Stimulated activated naive CD4-positive, alpha-beta T cell treated with Interleukin-2 at 50 U/mL for 16 hours (primary cell): ENCODE measurements at regions not wholly inside any gene's neighbourhood (a gene's known extent, or its start where the extent isn't known, plus 50 kb on each side); places are given as distances from the start of the nearest gene placed in this dataset.

Experiments used
- DNase-seq: peaks from one replicate; lab custom pipeline; 2025; lab: John Stamatoyannopoulos, UW

DNA sequence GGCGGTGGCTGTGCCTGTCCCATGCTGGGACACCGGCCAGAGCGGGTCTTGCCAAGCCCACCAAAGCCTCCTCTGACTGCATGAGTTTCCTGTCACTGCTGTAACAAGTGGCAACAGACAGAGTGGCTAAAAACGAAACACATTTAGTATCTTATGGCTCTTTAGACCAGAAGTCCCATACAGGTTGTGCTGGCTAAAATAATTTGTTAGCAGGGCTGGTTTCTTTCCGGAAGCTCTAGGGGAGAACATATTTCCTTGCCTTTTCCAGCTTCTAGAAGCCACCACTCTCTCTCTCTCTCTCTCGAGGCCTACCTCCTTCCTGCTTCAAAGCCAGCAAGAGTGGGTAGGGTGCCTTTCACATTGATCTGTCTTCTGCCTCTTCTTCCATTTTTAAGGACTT is 171.6 kb upstream of the PLPP4 start:
- no peak for DNase-seq

DNA sequence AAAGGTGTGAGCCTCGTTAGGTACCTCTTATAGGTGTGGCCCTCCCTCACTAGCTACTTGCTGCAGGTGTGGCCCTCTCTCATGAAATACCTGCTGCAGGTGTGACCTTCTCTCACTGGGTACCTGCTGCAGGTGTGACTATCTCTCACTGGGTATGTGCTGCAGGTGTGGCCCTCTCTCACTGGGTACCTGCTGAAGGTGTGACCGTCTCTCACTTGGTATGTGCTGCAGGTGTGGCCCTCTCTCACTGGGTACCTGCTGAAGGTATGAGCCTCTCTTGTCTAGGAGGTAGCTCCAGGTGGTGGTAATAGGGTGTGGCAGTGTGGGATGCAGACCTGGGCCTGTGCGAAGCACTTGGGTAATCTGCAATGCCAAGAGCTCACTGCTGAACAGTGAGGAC is 170.7 kb upstream of the PLPP4 start:
- DNase-seq: no peak

DNA sequence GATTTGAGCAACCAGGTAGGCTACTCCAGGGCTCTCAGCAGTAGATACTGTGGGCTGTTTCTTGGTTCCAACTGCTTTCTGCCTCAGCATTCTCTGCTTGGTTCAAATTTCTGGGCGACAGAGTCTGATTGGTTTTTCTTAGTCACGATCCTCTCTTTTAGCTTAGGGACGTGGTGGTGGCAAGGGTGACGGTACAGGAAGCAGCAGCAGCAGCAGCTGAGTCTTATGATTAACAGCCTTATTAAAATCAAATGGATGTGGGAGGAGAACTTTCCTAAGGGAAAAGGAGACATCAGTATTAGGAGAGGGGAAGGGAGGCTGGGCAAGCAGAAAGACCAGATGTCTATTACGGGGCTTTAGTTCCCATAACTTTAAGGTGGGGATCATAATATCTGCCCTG is 156.5 kb upstream of the PLPP4 start:
- no peak for DNase-seq

DNA sequence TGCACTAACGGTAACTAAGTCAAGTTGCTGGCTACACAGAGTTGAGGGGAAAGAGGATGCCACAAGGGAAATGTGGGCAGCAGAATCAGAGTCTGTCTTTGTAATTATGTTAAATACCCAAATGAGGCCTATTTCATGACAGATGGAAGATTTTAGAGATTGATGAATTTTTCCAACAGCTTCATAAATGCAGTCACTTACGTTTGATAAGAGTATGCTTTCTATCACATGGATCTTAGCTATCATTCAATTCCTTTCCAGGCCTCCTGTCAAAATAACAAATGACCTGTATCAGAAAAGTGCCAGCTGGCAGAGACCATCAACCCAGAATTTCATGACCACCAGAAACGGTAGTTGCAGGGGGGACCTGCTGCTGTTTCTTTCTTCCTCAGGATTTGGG is 148.4 kb upstream of the PLPP4 start:
- DNase-seq: no peak

DNA sequence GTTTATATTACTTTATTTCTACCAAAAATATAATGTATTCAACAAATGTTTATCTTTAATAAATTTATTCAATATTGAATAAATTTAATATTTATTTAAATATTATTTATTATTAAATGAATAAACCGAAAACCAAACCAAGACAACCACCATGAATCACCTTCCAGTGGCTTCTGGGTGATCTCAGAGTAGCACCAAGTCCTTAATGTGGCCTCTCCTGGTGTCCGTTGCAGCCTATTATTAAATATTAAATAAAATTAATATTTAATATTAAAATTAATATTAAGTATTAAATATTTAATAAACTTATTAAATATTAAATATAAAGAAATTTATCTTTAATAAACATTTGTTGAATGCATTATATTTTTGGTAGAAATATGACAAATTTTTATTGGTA is 143.3 kb upstream of the PLPP4 start:
- no peak for DNase-seq

DNA sequence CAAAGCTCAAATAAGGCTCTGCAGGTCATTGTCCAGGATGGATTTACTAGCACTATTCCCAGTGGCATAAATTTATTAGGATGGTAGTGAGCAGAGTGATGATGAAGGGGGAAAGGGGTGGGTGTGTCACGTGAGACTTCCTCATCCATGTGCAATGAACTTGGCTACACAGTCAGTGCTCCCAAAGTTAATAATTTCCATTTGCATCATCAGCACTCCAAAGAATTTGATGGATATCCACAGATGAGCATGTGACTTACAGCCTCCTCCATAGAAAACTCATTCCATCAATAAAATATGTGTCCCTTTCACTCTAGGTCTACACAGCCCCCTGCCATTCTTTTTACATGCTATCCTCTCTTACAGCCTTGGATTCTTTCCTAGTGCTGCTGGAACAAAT is 142.6 kb upstream of the PLPP4 start:
- DNase-seq: no peak

DNA sequence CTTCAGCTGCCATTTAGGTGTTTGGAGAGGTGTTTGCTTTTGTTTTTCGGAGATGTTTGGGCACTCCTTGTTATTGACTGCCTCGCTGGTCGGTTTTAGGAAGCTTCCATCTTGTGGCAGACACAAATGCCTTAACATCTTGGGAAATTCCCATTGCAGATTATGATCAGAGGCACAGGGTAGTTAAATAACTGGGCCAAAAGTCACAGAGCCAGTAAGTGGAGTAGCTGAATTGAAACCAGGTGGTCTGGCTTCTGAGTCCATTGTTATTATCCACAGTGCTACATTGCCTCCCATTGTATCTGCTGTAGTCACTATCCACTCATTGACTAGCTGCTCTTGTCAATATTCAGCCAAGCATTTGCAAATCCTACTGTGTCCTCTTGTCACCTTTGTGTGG is 138.2 kb upstream of the PLPP4 start:
- DNase-seq: no peak

DNA sequence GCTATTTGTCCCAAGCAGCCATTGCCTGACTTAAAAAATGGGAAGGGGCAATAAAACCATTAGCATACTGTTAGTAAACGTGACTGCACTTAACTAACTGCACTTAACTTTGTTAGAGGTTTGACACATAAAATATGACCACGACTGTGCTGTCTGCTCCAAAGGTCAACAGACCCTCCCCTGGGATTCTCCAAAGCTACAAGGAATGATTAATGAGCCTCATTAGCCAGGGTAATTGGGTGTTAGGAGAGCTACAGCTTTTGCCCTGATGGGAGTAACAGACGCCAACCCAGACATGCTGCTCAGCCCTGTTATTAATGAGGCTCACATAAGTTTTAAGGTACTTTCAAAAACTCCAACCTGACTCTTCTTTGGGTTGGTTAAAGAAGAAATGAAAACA is 129.4 kb upstream of the PLPP4 start:
- no peak for DNase-seq

DNA sequence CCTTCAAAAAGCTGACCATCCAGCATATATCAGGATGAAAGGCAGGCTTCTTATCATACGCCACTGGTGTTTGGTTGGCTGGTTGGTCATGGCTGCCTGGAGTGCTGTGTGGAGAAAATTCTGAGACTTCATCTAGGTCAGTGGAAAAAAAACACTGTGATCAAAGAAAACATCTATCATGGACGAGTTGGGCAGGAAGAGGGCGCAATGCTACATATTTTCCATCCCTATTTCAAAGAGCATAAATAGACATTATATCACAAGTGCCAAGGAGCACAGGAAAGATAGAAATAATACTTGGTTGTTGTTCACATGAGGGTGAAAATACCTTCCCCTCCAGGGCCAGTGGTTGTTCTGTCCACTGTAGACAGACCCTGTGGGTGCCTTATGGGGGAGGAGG is 128.4 kb upstream of the PLPP4 start:
- no peak for DNase-seq

DNA sequence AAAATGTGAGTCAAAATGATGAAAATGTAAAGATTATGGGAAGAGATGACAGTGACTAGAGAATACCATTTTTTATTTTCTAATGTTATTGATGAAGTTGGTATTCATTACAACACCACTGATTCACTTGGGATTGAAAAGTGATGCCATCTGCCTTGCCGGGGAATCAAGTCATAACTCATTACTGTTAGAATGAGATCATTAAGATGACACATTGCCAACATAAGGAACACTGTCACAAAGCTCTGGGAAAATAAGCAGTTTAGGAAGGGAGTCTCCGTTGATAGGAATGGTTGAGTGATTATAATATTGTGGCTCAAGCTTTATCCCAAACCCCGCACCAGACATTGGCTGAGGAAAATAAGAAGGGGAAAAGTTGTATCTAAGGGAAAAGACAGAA is 121.5 kb upstream of the PLPP4 start:
- no peak for DNase-seq

DNA sequence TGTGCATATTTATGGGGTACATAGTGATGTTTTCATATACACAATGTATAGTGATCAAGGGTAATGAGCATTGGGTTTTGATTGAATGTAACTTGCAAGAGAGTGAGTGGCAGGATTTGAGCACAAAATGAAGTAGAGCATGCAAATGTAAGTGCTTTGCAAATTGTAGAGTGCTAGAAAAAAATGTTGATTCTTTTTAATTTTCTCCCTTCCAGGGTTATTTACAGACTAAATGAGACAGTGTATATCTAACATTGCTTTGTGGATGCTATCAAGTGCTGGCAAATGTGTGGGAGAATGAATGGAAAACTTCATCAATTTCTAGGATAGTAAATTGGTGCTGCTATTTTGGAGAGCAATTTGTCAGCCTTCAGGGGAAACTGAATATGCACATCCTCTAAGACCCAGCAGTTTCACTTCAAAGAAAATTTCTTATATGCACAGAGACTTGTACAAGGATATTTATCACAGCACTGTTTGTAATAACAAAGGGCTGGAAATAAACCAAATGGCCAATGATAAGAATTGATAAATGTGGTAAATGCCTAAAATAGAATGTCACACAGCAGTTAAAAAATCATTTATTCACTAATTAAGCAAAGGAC is 120.6 kb upstream of the PLPP4 start:
- no peak for DNase-seq

DNA sequence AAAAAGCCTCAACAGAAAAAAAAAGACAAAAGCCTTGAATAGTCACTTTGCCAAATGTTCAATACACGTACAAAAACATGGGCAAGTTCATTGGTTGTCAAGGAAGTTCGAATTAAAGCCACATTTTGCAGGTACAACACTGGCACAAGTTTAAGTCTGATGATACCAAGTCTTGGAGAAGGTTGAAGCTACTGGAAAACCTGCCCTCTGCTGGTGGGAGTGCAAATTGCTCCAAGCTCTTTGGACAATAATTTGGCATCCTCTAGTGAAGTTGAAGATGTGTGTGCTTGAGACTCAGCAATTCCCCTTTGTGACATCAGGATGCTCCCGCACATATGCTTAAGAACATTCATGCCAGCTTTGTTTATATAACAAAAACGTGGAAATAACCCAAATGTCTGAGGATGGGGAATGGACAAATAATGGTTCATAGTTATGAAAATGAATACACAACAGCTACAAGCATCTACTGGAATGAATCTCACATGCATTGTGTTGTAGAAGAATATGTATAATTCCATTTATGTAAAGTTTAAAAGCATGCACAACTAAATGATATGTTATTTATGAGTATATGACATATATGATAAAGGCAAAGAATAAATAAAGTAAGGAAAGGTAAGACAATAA is 120.0 kb upstream of the PLPP4 start:
- DNase-seq: peak; percentile 7

DNA sequence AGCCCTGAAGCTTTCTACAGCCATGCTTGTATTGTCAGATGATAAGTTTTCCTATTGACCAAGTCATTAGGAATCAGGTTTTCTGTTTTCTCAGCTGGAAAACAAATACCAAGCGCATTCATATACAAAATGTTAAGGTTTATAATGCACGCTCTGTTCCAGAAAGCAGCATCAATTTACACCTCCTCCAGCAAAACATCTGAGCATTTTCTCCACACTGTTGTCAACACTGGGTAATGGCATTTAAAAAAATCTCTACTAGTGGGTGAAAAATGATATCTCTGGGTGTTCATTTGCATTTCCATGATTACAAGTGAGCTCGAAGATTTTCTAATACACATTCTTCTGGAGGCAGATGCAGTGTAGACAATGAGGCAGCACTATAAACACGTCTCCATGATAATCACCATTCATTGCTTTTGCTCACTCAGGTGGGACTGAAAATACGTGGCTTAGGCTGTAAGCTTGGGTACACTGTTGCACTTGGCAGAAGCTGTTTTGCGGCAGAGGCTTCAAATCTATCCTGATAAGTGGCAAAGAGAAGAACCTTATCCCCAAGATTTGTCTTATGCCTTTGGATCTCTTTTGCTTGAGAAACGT is 114.8 kb upstream of the PLPP4 start:
- DNase-seq: no peak

DNA sequence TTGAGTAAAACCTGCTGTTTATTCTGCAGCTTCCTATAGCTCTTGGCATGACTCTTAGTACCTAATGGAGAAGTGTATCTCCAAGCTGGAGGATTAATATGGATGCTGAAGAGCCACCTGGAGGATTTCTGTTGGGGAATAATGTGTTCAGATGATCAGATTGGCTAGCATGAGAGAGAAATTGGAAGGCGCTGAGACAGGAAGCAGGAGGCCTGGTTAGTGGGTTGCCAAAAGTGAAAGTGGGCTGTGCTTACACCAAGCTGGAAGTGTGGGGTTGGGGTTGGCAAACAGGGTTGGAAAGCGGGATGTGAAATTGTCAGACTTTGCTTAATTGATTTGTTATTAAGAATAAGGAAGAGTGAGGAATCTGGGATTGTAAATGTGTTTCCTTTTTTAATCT is 111.8 kb upstream of the PLPP4 start:
- DNase-seq: no peak

DNA sequence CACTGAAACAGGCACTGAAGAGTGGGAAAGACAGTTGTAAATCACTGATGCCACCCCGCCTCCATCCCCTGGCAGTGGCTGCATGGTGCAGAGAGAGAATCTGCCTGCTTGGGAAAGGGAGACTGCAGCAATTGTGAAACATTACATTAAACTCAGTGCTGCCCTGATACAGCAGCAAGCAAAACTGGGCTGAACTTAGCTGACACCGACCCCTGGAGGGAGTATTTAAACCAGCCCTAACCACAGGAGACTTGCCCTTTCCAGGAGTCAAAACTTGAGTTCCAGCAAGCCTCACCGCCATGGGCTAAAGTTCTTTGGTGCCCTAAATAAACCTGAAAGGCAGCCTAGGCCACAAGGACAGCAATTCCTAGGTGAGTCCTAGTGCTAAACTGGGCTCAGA is 109.4 kb upstream of the PLPP4 start:
- no peak for DNase-seq

DNA sequence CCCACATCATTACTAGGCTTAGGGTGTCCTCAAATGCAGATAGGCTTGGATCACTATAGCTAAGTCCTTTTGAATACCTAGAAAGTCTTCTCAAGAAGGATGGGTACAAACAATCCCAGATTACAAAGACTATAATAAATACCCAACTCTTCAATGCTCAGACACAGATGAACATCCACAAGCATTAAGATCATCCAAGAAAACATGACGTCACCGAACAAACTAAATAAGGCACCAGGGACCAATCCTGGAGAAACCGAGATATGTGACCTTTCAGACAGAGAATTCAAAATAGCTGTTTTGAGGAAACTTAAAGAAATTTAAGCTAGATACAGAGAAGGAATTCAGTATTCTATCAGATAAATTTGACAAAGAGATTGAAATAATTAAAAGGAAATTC is 108.0 kb upstream of the PLPP4 start:
- DNase-seq: no peak

DNA sequence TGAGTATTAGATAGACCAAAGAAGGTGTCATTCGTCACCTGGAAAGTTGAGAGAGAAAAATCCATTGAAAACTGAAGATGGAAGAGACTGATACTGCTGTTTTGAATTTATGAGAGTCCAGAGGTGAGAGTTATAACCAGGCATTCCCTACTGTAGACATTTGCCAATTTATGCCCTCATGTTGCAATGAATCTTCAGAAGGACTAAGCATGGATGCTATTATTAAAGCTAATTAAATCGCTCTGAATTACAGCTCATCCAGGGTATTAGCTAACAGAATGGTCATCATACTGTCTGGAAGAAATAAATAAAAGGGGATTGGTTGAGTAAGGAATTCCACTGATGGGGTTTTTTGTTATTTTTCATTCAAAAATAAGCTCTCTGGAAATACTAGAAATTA is 101.6 kb upstream of the PLPP4 start:
- no peak for DNase-seq

DNA sequence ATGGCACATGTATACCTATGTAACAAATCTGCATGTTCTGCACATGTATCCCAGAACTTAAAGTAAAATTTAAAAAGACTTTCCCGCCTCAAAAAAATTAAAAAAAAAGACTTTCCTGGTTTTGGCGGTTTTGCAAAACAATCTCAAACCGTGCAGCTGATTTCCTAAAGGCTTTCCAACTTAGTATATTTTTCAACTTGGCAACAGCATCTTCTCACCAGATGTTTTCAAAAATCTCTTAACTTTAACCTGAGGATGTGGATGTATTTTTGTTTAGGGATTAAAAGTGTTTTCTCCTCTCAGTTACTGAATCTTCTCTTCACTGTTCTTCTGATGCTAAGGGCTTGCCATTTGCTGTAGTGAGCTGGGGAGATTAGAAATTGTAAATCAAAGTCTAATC is 96.5 kb upstream of the PLPP4 start:
- DNase-seq: no peak

DNA sequence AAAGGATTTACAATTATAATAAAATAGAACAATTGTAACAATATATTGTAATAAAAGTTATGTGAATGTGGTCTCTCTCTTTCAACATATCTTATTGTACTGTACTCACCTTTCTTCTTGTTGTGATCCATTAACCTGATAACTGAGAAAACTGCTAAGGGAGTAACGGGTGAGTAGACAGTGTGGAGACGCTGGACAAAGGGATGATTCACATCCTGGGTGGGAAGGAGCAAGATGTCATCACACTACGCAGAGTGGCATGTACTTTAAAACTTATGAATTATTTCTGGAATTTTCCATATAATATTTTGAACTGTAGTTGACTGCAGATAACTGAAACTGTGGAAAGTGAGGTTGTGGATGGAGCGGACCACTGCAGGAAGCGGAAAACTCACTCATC is 91.2 kb upstream of the PLPP4 start:
- DNase-seq: no peak

DNA sequence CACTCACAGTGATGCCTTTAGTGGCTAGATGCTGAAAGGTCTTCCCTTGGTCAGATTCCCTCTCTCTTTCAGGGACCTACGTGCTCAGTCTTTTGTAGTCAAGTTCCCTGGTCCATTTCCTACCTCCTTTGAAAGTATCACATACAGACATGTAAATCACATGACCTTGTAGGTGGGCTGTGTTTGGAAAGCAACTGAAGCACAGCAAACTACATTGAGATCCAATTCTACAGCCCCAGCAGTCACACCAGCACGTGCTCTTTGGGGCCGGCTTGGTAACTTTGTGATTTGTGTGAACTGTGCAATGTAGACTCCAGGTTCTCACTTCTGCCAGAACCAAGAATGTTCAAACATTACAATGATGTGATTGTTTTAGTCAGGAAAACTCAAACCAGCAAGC is 89.7 kb upstream of the PLPP4 start:
- DNase-seq: no peak

DNA sequence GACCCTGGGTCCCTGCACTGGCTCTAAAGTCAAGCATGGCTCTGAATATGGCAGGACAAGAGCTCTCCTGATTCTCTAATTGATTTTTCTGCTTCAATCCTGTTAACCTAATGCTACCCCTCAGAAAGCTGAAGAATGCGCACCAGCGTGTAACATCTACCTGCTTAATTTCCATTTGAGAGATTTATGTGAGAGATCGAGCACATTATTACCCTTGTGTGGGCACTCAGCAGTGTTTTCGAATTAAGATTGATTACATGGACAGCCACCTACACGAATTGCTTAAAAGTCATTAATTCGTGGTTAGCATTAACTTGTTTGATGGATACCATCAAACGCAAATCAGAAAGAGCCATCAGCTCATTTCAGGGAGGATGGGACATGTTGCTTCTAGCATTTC is 88.7 kb upstream of the PLPP4 start:
- DNase-seq: no peak

DNA sequence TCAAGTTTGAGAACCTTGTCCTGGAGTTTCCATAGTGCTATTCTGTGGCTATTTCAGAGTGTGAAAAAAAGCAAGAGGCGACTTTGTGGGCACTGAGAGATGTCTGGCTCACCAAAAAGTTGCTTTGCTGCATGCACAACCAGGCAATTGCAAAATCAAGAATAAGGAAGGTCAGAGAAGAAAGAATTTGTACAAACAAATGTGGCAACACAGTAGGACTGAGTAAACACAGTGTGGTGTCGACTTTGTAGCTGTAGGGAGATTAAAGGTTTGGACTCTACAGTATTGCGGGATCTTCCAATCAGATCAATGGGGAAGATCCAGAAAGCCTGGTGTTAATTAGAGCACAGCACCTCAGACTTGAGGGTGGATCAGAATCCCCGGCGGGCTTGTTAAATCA is 88.1 kb upstream of the PLPP4 start:
- no peak for DNase-seq

DNA sequence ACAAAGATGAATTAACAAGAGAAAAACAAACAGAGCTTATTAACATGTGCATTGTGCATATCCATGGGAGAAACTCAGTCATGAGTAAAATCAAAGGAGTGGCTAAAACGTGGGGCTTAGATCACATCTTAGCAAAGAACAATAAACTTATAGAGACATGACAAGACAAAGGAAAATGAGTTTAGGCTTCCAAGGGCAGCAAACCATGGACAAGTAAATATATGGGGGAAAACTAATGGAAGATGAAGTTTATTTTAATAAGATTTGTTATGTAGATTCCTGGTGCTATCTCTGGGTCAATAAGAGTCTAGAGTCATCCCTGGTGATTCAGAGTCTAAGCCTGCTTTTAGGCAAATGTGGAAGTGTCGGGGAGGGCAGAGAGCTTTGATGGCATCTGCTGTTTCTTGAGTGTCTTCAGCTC is 87.2 kb upstream of the PLPP4 start:
- DNase-seq: no peak

DNA sequence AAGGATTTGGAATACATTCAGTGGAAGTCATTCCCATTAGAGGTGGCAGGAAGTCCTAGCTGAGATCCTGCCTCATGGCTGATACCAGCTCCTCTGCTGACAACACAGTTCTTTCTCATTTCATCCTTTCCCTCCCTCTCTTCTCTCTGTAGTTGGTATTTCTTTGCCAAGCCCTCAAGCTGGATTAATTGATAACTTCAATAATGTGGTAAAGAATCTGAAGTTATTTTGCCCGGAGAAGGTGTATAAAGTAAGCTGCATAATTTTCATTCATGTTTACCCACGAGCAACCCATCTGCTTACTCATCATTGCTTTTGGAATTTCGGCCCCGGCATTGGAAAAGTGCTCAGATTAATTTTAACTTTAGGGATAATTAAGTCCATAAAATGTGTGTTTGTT is 85.2 kb upstream of the PLPP4 start:
- no peak for DNase-seq
